ENCODE measurements at regions not wholly inside any gene's neighbourhood (a gene's known extent, or its start where the extent isn't known, plus 50 kb on each side); places are given as distances from the start of the nearest gene placed in this dataset.

GRCh38 chr14:86464341-86464740, 934.4 kb downstream of the FLRT2 start:
- Histone ChIP-seq H3K4me1 (ENCODE audit: control insufficient read depth, insufficient read depth, low read length) (no peaks in the 10 kb centered on the region), H3K4me3 (ENCODE audit: low read depth in 2 of 2, low read length in 2 of 2) (no peak overlapping the region), H3K36me3 (ENCODE audit: control insufficient read depth, insufficient read depth, low read length) (no peaks in the 10 kb centered on the region), H3K27ac (ENCODE audit: low read length) (no peak overlapping the region), H3K9me3 (ENCODE audit: control insufficient read depth, insufficient read depth, low read depth, low read length) (no peaks in the 10 kb centered on the region), H3K27me3 (ENCODE audit: control insufficient read depth, insufficient read depth, low read length) (no peaks in the 10 kb centered on the region)
- no TSS peak for BruUV-seq (replicated peaks)
- DNase-seq (ENCODE audit: low read depth, low spot score) (no peak), ATAC-seq (no peak)
- ChIA-PET POLR2A (no interaction called here), CTCF (no interaction called here)
- intact Hi-C loops (cut with micrococcal nuclease; ENCODE audit: unreplicated experiment) (loop anchor here (10.0 kb wide), 1 partner anchor 190 kb away; no protein-coding TSS in a partner anchor), in situ Hi-C loops (cut with HindIII; ENCODE audit: low pct_unique_long_range_greater_than_20kb, low sequenced_read_pairs) (no loop called here)
- TF ChIP-seq POLR2AphosphoS5 (IDR thresholded peaks at IDR 0.05; ENCODE audit: low read depth, low read length) (no peak), TCF7L2 (IDR thresholded peaks at IDR 0.05; ENCODE audit: low read depth, low read length) (no peak), SIN3A (IDR thresholded peaks at IDR 0.05; ENCODE audit: borderline replicate concordance, insufficient read depth, low read depth, low read length) (no peak), CTCF (IDR thresholded peaks at IDR 0.05) (no peak), REST (IDR thresholded peaks at IDR 0.05; ENCODE audit: insufficient read depth in 1 of 2, low read depth in 2 of 2, low read length in 1 of 2) (no peak)

- POLR2A ChIA-PET = no interaction called here
- Histone ChIP-seq H3K27ac (ENCODE audit: low read length) (no peak overlapping the region), H3K9me3 (ENCODE audit: control insufficient read depth, insufficient read depth, low read depth, low read length) (no peaks in the 10 kb centered on the region), H3K4me1 (ENCODE audit: control insufficient read depth, insufficient read depth, low read length) (no peaks in the 10 kb centered on the region), H3K4me3 (ENCODE audit: low read depth in 2 of 2, low read length in 2 of 2) (no peak overlapping the region), H3K36me3 (ENCODE audit: control insufficient read depth, insufficient read depth, low read length) (no peaks in the 10 kb centered on the region), H3K27me3 (ENCODE audit: control insufficient read depth, insufficient read depth, low read length) (no peaks in the 10 kb centered on the region)
- intact Hi-C loops (cut with micrococcal nuclease; ENCODE audit: unreplicated experiment) (loop anchor here (10.0 kb wide), 1 partner anchor 193 kb away; no protein-coding TSS in a partner anchor), in situ Hi-C loops (cut with HindIII; ENCODE audit: low pct_unique_long_range_greater_than_20kb, low sequenced_read_pairs) (no loop called here)
- ATAC-seq = no peak
- CTCF ChIA-PET = no interaction called here
- no peak for DNase-seq (ENCODE audit: low read depth, low spot score)
- TF ChIP-seq POLR2AphosphoS5 (IDR thresholded peaks at IDR 0.05; ENCODE audit: low read depth, low read length) = no peak
- TF ChIP-seq CTCF (IDR thresholded peaks at IDR 0.05) = peak; percentile 37
- no TSS peak for BruUV-seq (replicated peaks)
Observed at GRCh38 chr14:86462193-86462753, 932.3 kb downstream of the FLRT2 start.

All from Panc1 (cell line).